WTC11 (cell line): ENCODE measurements at regions not wholly inside any gene's neighbourhood (a gene's known extent, or its start where the extent isn't known, plus 50 kb on each side); places are given as distances from the start of the nearest gene placed in this dataset.

Experiments
- ATAC-seq: fragments of 200-7000 bp; cut with Tn5 transposase; 2 replicates; pipeline ENCODE4 v1.10.0; 2021; ENCODE audit warnings: mild to moderate bottlenecking, moderate library complexity
- CTCF ChIA-PET: fragments of 300-600 bp; sonication (Branson Sonifier 250); formaldehyde crosslinking; loops from one replicate; lab custom pipeline; 2021; ENCODE audit warnings: antibody characterized with exemption; lab: Charles Lee
- POLR2A ChIA-PET: fragments of 350-600 bp; sonication (Branson Sonifier 250); formaldehyde crosslinking; loops from one replicate; lab custom pipeline; 2021; ENCODE audit warnings: antibody characterized with exemption; lab: Charles Lee
- DNase-seq: peaks from one replicate; pipeline ENCODE4 v3.0.0; 2021; ENCODE audit warnings: low spot score
- H3K27ac Mint-ChIP-seq: 2 replicates; pipeline ENCODE4 v1.8.0; 2021; ENCODE audit warnings: mixed read lengths
- H3K27me3 Mint-ChIP-seq: 2 replicates; pipeline ENCODE4 v1.8.0; 2021; ENCODE audit warnings: low read depth, mild to moderate bottlenecking, moderate library complexity, mixed read lengths
- H3K36me3 Mint-ChIP-seq: 2 replicates; pipeline ENCODE4 v1.8.0; 2021; ENCODE audit warnings: mixed read lengths
- H3K4me1 Mint-ChIP-seq: 2 replicates; pipeline ENCODE4 v1.8.0; 2022; ENCODE audit warnings: mixed read lengths
- H3K4me3 Mint-ChIP-seq: 2 replicates; pipeline ENCODE4 v1.8.0; 2021; ENCODE audit warnings: mild to moderate bottlenecking, moderate library complexity, mixed read lengths
- H3K9me3 Mint-ChIP-seq: 2 replicates; pipeline ENCODE4 v1.8.0; 2021; ENCODE audit warnings: mixed read lengths
- ATF6 ChIP-seq: sonication (generic); formaldehyde crosslinking; IDR thresholded peaks from 2 replicates; pipeline ENCODE4 v1.8.1; 2023; ENCODE audit warnings: mild to moderate bottlenecking, missing genetic modification reagents
- CREM ChIP-seq: sonication (generic); formaldehyde crosslinking; IDR thresholded peaks from 2 replicates; pipeline ENCODE4 v1.8.1; 2022; ENCODE audit warnings: mild to moderate bottlenecking, missing genetic modification reagents, moderate library complexity
- E2F5 ChIP-seq: sonication (generic); formaldehyde crosslinking; IDR thresholded peaks from 2 replicates; pipeline ENCODE4 v1.8.1; 2022; ENCODE audit warnings: mild to moderate bottlenecking, moderate library complexity, missing genetic modification reagents
- EMX1 ChIP-seq: fragments of 250-450 bp; sonication (Bioruptor Pico); IDR thresholded peaks from 2 replicates; pipeline ENCODE4 v1.8.0; 2021; ENCODE audit warnings: mild to moderate bottlenecking
- FOXK1 ChIP-seq: sonication (generic); formaldehyde crosslinking; IDR thresholded peaks from 2 replicates; pipeline ENCODE4 v1.8.0; 2022; ENCODE audit warnings: mild to moderate bottlenecking, moderate library complexity, missing genetic modification reagents
- JAZF1 ChIP-seq: fragments of 250-450 bp; sonication (Bioruptor Pico); IDR thresholded peaks from 2 replicates; pipeline ENCODE4 v1.9.0; 2021; ENCODE audit warnings: moderate library complexity, mild to moderate bottlenecking, inconsistent platforms
- NFYB ChIP-seq: sonication (generic); formaldehyde crosslinking; conservative IDR thresholded peaks from 2 replicates; pipeline ENCODE4 v1.8.0; 2022; ENCODE audit warnings: low read depth, missing genetic modification reagents
- RORB ChIP-seq: fragments of 250-450 bp; sonication (Bioruptor Pico); IDR thresholded peaks from 2 replicates; pipeline ENCODE4 v1.9.0; 2021; ENCODE audit warnings: mild to moderate bottlenecking
- SP1 ChIP-seq: sonication (generic); formaldehyde crosslinking; conservative IDR thresholded peaks from 2 replicates; pipeline ENCODE4 v1.8.1; 2022; ENCODE audit warnings: missing genetic modification reagents
- TEAD4 ChIP-seq: sonication (generic); formaldehyde crosslinking; IDR thresholded peaks from 2 replicates; pipeline ENCODE4 v1.8.0; 2022; ENCODE audit warnings: mild to moderate bottlenecking, missing genetic modification reagents
- ZMAT4 ChIP-seq: fragments of 250-450 bp; sonication (Bioruptor Pico); IDR thresholded peaks from 2 replicates; pipeline ENCODE4 v1.9.0; 2021; ENCODE audit warnings: mild to moderate bottlenecking
- ZNF232 ChIP-seq: sonication (generic); formaldehyde crosslinking; IDR thresholded peaks from 2 replicates; pipeline ENCODE4 v1.8.0; 2022; ENCODE audit warnings: mild to moderate bottlenecking, missing genetic modification reagents
- ZNF416 ChIP-seq: fragments of 250-450 bp; sonication (Bioruptor Pico); IDR thresholded peaks from 2 replicates; pipeline ENCODE4 v1.9.0; 2021; ENCODE audit warnings: mild to moderate bottlenecking, inconsistent platforms
- ZNF532 ChIP-seq: fragments of 250-450 bp; sonication (Bioruptor Pico); IDR thresholded peaks from 2 replicates; pipeline ENCODE4 v1.9.0; 2021; ENCODE audit warnings: mild to moderate bottlenecking, borderline replicate concordance
- ZNF671 ChIP-seq: fragments of 250-450 bp; sonication (Bioruptor Pico); IDR thresholded peaks from 2 replicates; pipeline ENCODE4 v1.8.0; 2021; ENCODE audit warnings: mild to moderate bottlenecking
- TF ChIP-seq, protein P1 (sequence below): fragments of 250-450 bp; sonication (Bioruptor Pico); IDR thresholded peaks from 2 replicates; pipeline ENCODE4 v1.9.0; 2021; ENCODE audit warnings: mild to moderate bottlenecking
- TF ChIP-seq, protein P2 (sequence below): sonication (generic); formaldehyde crosslinking; IDR thresholded peaks from 2 replicates; pipeline ENCODE4 v1.8.1; 2023; ENCODE audit warnings: mild to moderate bottlenecking, missing genetic modification reagents, moderate library complexity

- peaks cover 3% of the 10 kb centered on the region; the same call in 1 of the 2 replicates for H3K27me3 Mint-ChIP-seq
- no peak overlapping the region for H3K27ac Mint-ChIP-seq
- H3K9me3 Mint-ChIP-seq: peaks cover 12% of the 10 kb centered on the region
- TF ChIP-seq EMX1 (CRISPR knock-in tag) (no peak), ZNF532 (CRISPR knock-in tag) (no peak), SP1 (no peak), JAZF1 (CRISPR knock-in tag) (no peak), ZNF232 (CRISPR knock-in tag) (no peak), NFYB (CRISPR knock-in tag) (no peak), ZNF416 (CRISPR knock-in tag) (no peak), ATF6 (no peak), ZNF671 (CRISPR knock-in tag) (no peak), TEAD4 (CRISPR knock-in tag) (no peak), CREM (CRISPR knock-in tag) (no peak), E2F5 (no peak), RORB (CRISPR knock-in tag) (no peak), ZMAT4 (CRISPR knock-in tag) (no peak), FOXK1 (CRISPR knock-in tag) (no peak)
- TF ChIP-seq, protein P1, sequence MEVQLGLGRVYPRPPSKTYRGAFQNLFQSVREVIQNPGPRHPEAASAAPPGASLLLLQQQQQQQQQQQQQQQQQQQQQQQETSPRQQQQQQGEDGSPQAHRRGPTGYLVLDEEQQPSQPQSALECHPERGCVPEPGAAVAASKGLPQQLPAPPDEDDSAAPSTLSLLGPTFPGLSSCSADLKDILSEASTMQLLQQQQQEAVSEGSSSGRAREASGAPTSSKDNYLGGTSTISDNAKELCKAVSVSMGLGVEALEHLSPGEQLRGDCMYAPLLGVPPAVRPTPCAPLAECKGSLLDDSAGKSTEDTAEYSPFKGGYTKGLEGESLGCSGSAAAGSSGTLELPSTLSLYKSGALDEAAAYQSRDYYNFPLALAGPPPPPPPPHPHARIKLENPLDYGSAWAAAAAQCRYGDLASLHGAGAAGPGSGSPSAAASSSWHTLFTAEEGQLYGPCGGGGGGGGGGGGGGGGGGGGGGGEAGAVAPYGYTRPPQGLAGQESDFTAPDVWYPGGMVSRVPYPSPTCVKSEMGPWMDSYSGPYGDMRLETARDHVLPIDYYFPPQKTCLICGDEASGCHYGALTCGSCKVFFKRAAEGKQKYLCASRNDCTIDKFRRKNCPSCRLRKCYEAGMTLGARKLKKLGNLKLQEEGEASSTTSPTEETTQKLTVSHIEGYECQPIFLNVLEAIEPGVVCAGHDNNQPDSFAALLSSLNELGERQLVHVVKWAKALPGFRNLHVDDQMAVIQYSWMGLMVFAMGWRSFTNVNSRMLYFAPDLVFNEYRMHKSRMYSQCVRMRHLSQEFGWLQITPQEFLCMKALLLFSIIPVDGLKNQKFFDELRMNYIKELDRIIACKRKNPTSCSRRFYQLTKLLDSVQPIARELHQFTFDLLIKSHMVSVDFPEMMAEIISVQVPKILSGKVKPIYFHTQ (CRISPR knock-in tag): no peak
- TF ChIP-seq, protein P2, sequence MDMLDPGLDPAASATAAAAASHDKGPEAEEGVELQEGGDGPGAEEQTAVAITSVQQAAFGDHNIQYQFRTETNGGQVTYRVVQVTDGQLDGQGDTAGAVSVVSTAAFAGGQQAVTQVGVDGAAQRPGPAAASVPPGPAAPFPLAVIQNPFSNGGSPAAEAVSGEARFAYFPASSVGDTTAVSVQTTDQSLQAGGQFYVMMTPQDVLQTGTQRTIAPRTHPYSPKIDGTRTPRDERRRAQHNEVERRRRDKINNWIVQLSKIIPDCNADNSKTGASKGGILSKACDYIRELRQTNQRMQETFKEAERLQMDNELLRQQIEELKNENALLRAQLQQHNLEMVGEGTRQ (CRISPR knock-in tag): no peak
- H3K4me1 Mint-ChIP-seq: peaks cover 9% of the 10 kb centered on the region; the same call in 1 of the 2 replicates
- DNase-seq (no peak), ATAC-seq (no peak)
- ChIA-PET POLR2A (no interaction called here), CTCF (no interaction called here)
- no peaks in the 10 kb centered on the region; the same call in 1 of the 2 replicates for H3K36me3 Mint-ChIP-seq
- H3K4me3 Mint-ChIP-seq: no peak overlapping the region
Measured at GRCh38 chr10:121033366-121033765, 182.2 kb downstream of the WDR11 start.
